HepG2 (cell line): ENCODE measurements at regions not wholly inside any gene's neighbourhood (a gene's known extent, or its start where the extent isn't known, plus 50 kb on each side); places are given as distances from the start of the nearest gene placed in this dataset.

Experiments
- AKAP8 ChIP-seq: sonication (generic); formaldehyde crosslinking; IDR thresholded peaks from 2 replicates; pipeline ENCODE4 v1.5.1; 2020; ENCODE audit warnings: mild to moderate bottlenecking, missing genetic modification reagents
- EZH2 ChIP-seq: conservative IDR thresholded peaks from 2 replicates; pipeline ENCODE4 v1.6.1; 2012; ENCODE audit warnings: mild to moderate bottlenecking, low read depth, low read length, moderate library complexity
- HDAC1 ChIP-seq: sonication (generic); formaldehyde crosslinking; IDR thresholded peaks from 2 replicates; pipeline ENCODE4 v1.5.1; 2020; ENCODE audit warnings: mild to moderate bottlenecking, missing genetic modification reagents
- MXI1 ChIP-seq: IDR thresholded peaks from 3 replicates; pipeline ENCODE4 v1.6.1; 2012; ENCODE audit warnings: low read depth, low read length, inconsistent platforms, borderline replicate concordance
- RAD21 ChIP-seq: fragments of 450-650 bp; formaldehyde crosslinking; IDR thresholded peaks from 2 replicates; pipeline ENCODE4 v1.5.0; 2020; ENCODE audit warnings: mild to moderate bottlenecking
- SMC3 ChIP-seq: IDR thresholded peaks from 2 replicates; pipeline ENCODE4 v1.6.1; 2011; ENCODE audit warnings: low read length, improper control_type of control experiment
- STAT6 ChIP-seq: sonication (generic); formaldehyde crosslinking; IDR thresholded peaks from 2 replicates; pipeline ENCODE4 v1.4.0; 2020; ENCODE audit warnings: missing genetic modification reagents, mild to moderate bottlenecking, borderline replicate concordance
- USF2 ChIP-seq, 2 experiments: sonication (generic) in 1 of 2; formaldehyde crosslinking in 1 of 2; IDR thresholded peaks; 2 replicates each; pipeline versions ENCODE4 v1.5.1 to v1.6.1; 2011 to 2020; ENCODE audit warnings: borderline replicate concordance in 1 of 2, low read depth in 1 of 2, low read length in 1 of 2, mild to moderate bottlenecking in 1 of 2, missing genetic modification reagents in 1 of 2, moderate library complexity in 1 of 2
- ZIK1 ChIP-seq: sonication (generic); formaldehyde crosslinking; IDR thresholded peaks from 2 replicates; pipeline ENCODE4 v1.5.0; 2020; ENCODE audit warnings: mild to moderate bottlenecking, low read depth, missing genetic modification reagents, borderline replicate concordance
- ZNF143 ChIP-seq: sonication (generic); formaldehyde crosslinking; IDR thresholded peaks from 2 replicates; pipeline ENCODE4 v1.4.0; 2020; ENCODE audit warnings: missing genetic modification reagents
- ZNF234 ChIP-seq: sonication (generic); formaldehyde crosslinking; conservative IDR thresholded peaks from 2 replicates; pipeline ENCODE4 v1.5.1; 2020; ENCODE audit warnings: mild to moderate bottlenecking, missing genetic modification reagents
- ZNF3 ChIP-seq: IDR thresholded peaks from 2 replicates; pipeline ENCODE4 v1.7.0; 2017; ENCODE audit warnings: inconsistent platforms
- ZNF704 ChIP-seq: sonication (generic); formaldehyde crosslinking; IDR thresholded peaks from 2 replicates; pipeline ENCODE4 v1.8.1; 2023; ENCODE audit warnings: mild to moderate bottlenecking, inconsistent platforms, moderate library complexity, missing genetic modification reagents, borderline replicate concordance
- ZNF784 ChIP-seq: sonication (generic); formaldehyde crosslinking; IDR thresholded peaks from 2 replicates; pipeline ENCODE4 v1.5.1; 2020; ENCODE audit warnings: missing genetic modification reagents, mild to moderate bottlenecking, borderline replicate concordance

- no peak for TF ChIP-seq ZNF704 (CRISPR knock-in tag)
- TF ChIP-seq SMC3, result no peak
- no peak for TF ChIP-seq MXI1
- no peak for TF ChIP-seq STAT6 (CRISPR knock-in tag)
- no peak for TF ChIP-seq ZNF3 (CRISPR knock-in tag)
- TF ChIP-seq AKAP8, result no peak
- no peak for TF ChIP-seq USF2 (IDR thresholded peaks at IDR 0.05; ENCODE audit: low read depth, low read length)
- no peak for TF ChIP-seq USF2 (CRISPR knock-in tag; IDR thresholded peaks at IDR 0.05; ENCODE audit: borderline replicate concordance)
- no peak for TF ChIP-seq HDAC1
- TF ChIP-seq EZH2, result no peak
- TF ChIP-seq ZIK1 (CRISPR knock-in tag), result no peak
- TF ChIP-seq ZNF784 (CRISPR knock-in tag), result no peak
- no peak for TF ChIP-seq ZNF143 (CRISPR knock-in tag)
- TF ChIP-seq ZNF234 (CRISPR knock-in tag), result no peak
- no peak for TF ChIP-seq RAD21 (CRISPR knock-in tag)
Measured at GRCh38 chr4:158038718-158039117, 134.1 kb downstream of the GASK1B start.
